Esophagus (tissue), 2 donors: ENCODE measurements at regions not wholly inside any gene's neighbourhood (a gene's known extent, or its start where the extent isn't known, plus 50 kb on each side); places are given as distances from the start of the nearest gene placed in this dataset.

ENCODE experiments used
- H3K27ac ChIP-seq, 2 donors: one replicate each; pipeline ENCODE4 v1.5.1; 2013; ENCODE audit warnings: low read depth in 2 of 2, mild to moderate bottlenecking in 2 of 2, inconsistent platforms in 1 of 2, low read length in 1 of 2, moderate library complexity in 1 of 2
- H3K27me3 ChIP-seq, 2 donors: one replicate each; pipeline ENCODE4 v1.6.1; 2013; ENCODE audit warnings: low read length in 2 of 2, control low read depth in 1 of 2, mild to moderate bottlenecking in 1 of 2; ENCODE audit not compliant: insufficient read depth in 2 of 2, control insufficient read depth in 1 of 2
- H3K36me3 ChIP-seq, 2 donors: one replicate each; pipeline ENCODE4 v1.6.1; 2013; ENCODE audit warnings: low read length in 1 of 2; ENCODE audit not compliant: control insufficient read depth in 2 of 2, insufficient read depth in 2 of 2
- H3K4me1 ChIP-seq, 2 donors: one replicate each; pipeline ENCODE4 v1.6.1; 2013; ENCODE audit warnings: low read length in 1 of 2; ENCODE audit not compliant: control insufficient read depth in 2 of 2, insufficient read depth in 2 of 2
- H3K4me3 ChIP-seq, 2 donors: one replicate each; pipeline ENCODE4 v1.5.1; 2013; ENCODE audit warnings: low read length in 2 of 2, mild to moderate bottlenecking in 2 of 2, low read depth in 1 of 2, moderate library complexity in 1 of 2
- H3K9me3 ChIP-seq, 2 donors: one replicate each; pipeline ENCODE4 v1.6.1; 2013; ENCODE audit warnings: mild to moderate bottlenecking in 2 of 2, low read depth in 1 of 2, low read length in 1 of 2, moderate library complexity in 1 of 2; ENCODE audit not compliant: control insufficient read depth in 2 of 2, insufficient read depth in 1 of 2
- WGBS, 2 donors: extraction: QIAGEN DNeasy Blood & Tissue Kit; methylation state at CpG; one replicate each; pipeline ENCODE4 v1.1.7; 2013; 5-methylcytosine and 5-hydroxymethylcytosine counted together
- donor health status: healthy with polysubstance abuse.
- donor health status: Bipolar disorder and iron deficiency.

- no peaks in the 10 kb centered on the region for H3K36me3 ChIP-seq
- H3K9me3 ChIP-seq = no peaks in the 10 kb centered on the region
- 75 to 79% methylated on average over 2 of the region's 2 CpGs for WGBS, 2 donors
- no peak overlapping the region for H3K27ac ChIP-seq
- no peaks in the 10 kb centered on the region for H3K4me1 ChIP-seq
- H3K27me3 ChIP-seq = no peaks in the 10 kb centered on the region
- no peak overlapping the region for H3K4me3 ChIP-seq
Measured at GRCh38 chr3:24907106-24907505, 412.5 kb upstream of the THRB start.

GRCh38 chr3:24911076-24911475, 416.4 kb upstream of the THRB start:
- Histone ChIP-seq H3K4me1 (no peaks in the 10 kb centered on the region), H3K36me3 (no peaks in the 10 kb centered on the region), H3K27me3 (no peaks in the 10 kb centered on the region), H3K9me3 (no peaks in the 10 kb centered on the region), H3K4me3 (no peak overlapping the region), H3K27ac (no peak overlapping the region)
- 68 to 70% methylated on average over 3 of the region's 3 CpGs for WGBS, 2 donors

- Histone ChIP-seq H3K27me3 (no peaks in the 10 kb centered on the region), H3K36me3 (no peaks in the 10 kb centered on the region), H3K4me3 (no peak overlapping the region), H3K27ac (no peak overlapping the region), H3K4me1 (no peaks in the 10 kb centered on the region), H3K9me3 (no peaks in the 10 kb centered on the region)
- WGBS, 2 donors = 75 to 92% methylated on average over 2 of the region's 2 CpGs
Measured at GRCh38 chr3:24915639-24916038, 421.0 kb upstream of the THRB start.

GRCh38 chr3:24917908-24918307, 423.3 kb upstream of the THRB start:
- Histone ChIP-seq H3K36me3 (no peaks in the 10 kb centered on the region), H3K27me3 (no peaks in the 10 kb centered on the region), H3K4me1 (no peaks in the 10 kb centered on the region), H3K4me3 (no peak overlapping the region), H3K27ac (no peak overlapping the region), H3K9me3 (no peaks in the 10 kb centered on the region)
- WGBS, 2 donors = 89 to 93% methylated on average over 5 of the region's 5 CpGs

GRCh38 chr3:24923570-24923969, 428.9 kb upstream of the THRB start:
- no peaks in the 10 kb centered on the region for H3K4me1 ChIP-seq
- no peaks in the 10 kb centered on the region for H3K27me3 ChIP-seq
- no peak overlapping the region for H3K4me3 ChIP-seq
- 36 to 45% methylated on average over 2 of the region's 2 CpGs for WGBS, 2 donors
- no peaks in the 10 kb centered on the region for H3K9me3 ChIP-seq
- no peak overlapping the region for H3K27ac ChIP-seq
- H3K36me3 ChIP-seq = no peaks in the 10 kb centered on the region

- Histone ChIP-seq H3K36me3 (no peaks in the 10 kb centered on the region), H3K27ac (no peak overlapping the region), H3K4me1 (no peaks in the 10 kb centered on the region), H3K9me3 (no peaks in the 10 kb centered on the region), H3K4me3 (no peak overlapping the region), H3K27me3 (no peaks in the 10 kb centered on the region)
- WGBS, 2 donors = 89 to 97% methylated on average over 1 of the region's 1 CpG
Measured at GRCh38 chr3:24929521-24929920, 434.9 kb upstream of the THRB start.

GRCh38 chr3:24933401-24933800, 438.8 kb upstream of the THRB start:
- Histone ChIP-seq H3K4me1 (no peaks in the 10 kb centered on the region), H3K4me3 (no peak overlapping the region)
- 92% methylated on average over 3 of the region's 3 CpGs for WGBS, 2 donors

GRCh38 chr3:24936574-24936973, 441.9 kb upstream of the THRB start:
- H3K4me3 ChIP-seq = no peak overlapping the region
- no peaks in the 10 kb centered on the region for H3K36me3 ChIP-seq
- 49 to 52% methylated on average over 1 of the region's 1 CpG for WGBS, 2 donors
- H3K27ac ChIP-seq = no peak overlapping the region
- no peaks in the 10 kb centered on the region for H3K4me1 ChIP-seq
- H3K27me3 ChIP-seq = no peaks in the 10 kb centered on the region
- no peaks in the 10 kb centered on the region for H3K9me3 ChIP-seq

More at GRCh38 chr3:24933401-24933800, 438.8 kb upstream of the THRB start:
- H3K9me3 ChIP-seq = no peaks in the 10 kb centered on the region
- H3K27me3 ChIP-seq = no peaks in the 10 kb centered on the region
- no peak overlapping the region for H3K27ac ChIP-seq
- no peaks in the 10 kb centered on the region for H3K36me3 ChIP-seq

- Histone ChIP-seq H3K4me1 (no peaks in the 10 kb centered on the region), H3K27ac (no peak overlapping the region), H3K36me3 (no peaks in the 10 kb centered on the region), H3K4me3 (no peak overlapping the region), H3K27me3 (no peaks in the 10 kb centered on the region), H3K9me3 (no peaks in the 10 kb centered on the region)
- WGBS, 2 donors = 77 to 79% methylated on average over 5 of the region's 5 CpGs
Measured at GRCh38 chr3:24937228-24937627, 442.6 kb upstream of the THRB start.

- WGBS, 2 donors = 72 to 83% methylated on average over 5 of the region's 5 CpGs
- no peaks in the 10 kb centered on the region for H3K27me3 ChIP-seq
- no peaks in the 10 kb centered on the region for H3K4me1 ChIP-seq
- H3K9me3 ChIP-seq = no peaks in the 10 kb centered on the region
- no peak overlapping the region for H3K4me3 ChIP-seq
- no peaks in the 10 kb centered on the region for H3K36me3 ChIP-seq
- H3K27ac ChIP-seq = no peak overlapping the region
Measured at GRCh38 chr3:24937780-24938179, 443.1 kb upstream of the THRB start.
